HG02943 (cell line): ENCODE measurements at regions not wholly inside any gene's neighbourhood (a gene's known extent, or its start where the extent isn't known, plus 50 kb on each side); places are given as distances from the start of the nearest gene placed in this dataset.
"Not testable (repeated sequence)": the region's sequence is repeated elsewhere in the genome, so short reads cannot be mapped to it uniquely, and the experiment has no call there.

Experiments
- ATAC-seq: cut with Tn5 transposase; IDR thresholded peaks from one replicate; pipeline ENCODE4 v1.9.1; 2021; ENCODE audit warnings: mild to moderate bottlenecking, low read depth, moderate library complexity; ENCODE audit not compliant: unreplicated experiment

GRCh38 chr18:8882632-8883408 lies 177.5 kb downstream of the MTCL1 start:
- no peak for ATAC-seq

- ATAC-seq, result no peak
Observed at GRCh38 chr18:8883409-8883668, 178.0 kb downstream of the MTCL1 start.

GRCh38 chr18:8887877-8888276 lies 182.5 kb downstream of the MTCL1 start:
- ATAC-seq, result not testable (repeated sequence)

- ATAC-seq, result no peak
Observed at GRCh38 chr18:8889489-8889888, 184.1 kb downstream of the MTCL1 start.

- ATAC-seq, result not testable (repeated sequence)
Observed at GRCh38 chr18:8890503-8890902, 185.1 kb downstream of the MTCL1 start.

- ATAC-seq, result no peak
Observed at GRCh38 chr18:8890957-8891464, 185.7 kb downstream of the MTCL1 start.

- ATAC-seq, result no peak
Observed at GRCh38 chr18:8893221-8893620, 187.9 kb downstream of the MTCL1 start.

GRCh38 chr18:8893628-8894231 lies 188.4 kb downstream of the MTCL1 start:
- ATAC-seq, result no peak

GRCh38 chr18:8894823-8895222 lies 189.5 kb downstream of the MTCL1 start:
- no peak for ATAC-seq

GRCh38 chr18:8895341-8895740 lies 190.0 kb downstream of the MTCL1 start:
- ATAC-seq, result no peak

- ATAC-seq, result no peak
Observed at GRCh38 chr18:8895987-8896619, 190.7 kb downstream of the MTCL1 start.

GRCh38 chr18:8899000-8899399 lies 193.6 kb downstream of the MTCL1 start:
- ATAC-seq, result no peak

- ATAC-seq, result no peak
Observed at GRCh38 chr18:8900552-8900951, 195.2 kb downstream of the MTCL1 start.

GRCh38 chr18:8901019-8901418 lies 195.7 kb downstream of the MTCL1 start:
- ATAC-seq, result no peak

GRCh38 chr18:8904316-8904715 lies 198.2 kb upstream of the NDUFV2 start:
- no peak for ATAC-seq

- no peak for ATAC-seq
Observed at GRCh38 chr18:8908792-8909510, 193.5 kb upstream of the NDUFV2 start.

- ATAC-seq, result no peak
Observed at GRCh38 chr18:8910186-8910822, 192.2 kb upstream of the NDUFV2 start.

- no peak for ATAC-seq
Observed at GRCh38 chr18:8910843-8911242, 191.7 kb upstream of the NDUFV2 start.

- no peak for ATAC-seq
Observed at GRCh38 chr18:8911408-8912340, 190.8 kb upstream of the NDUFV2 start.
